ENCODE measurements at regions not wholly inside any gene's neighbourhood (a gene's known extent, or its start where the extent isn't known, plus 50 kb on each side); places are given as distances from the start of the nearest gene placed in this dataset.

- Histone ChIP-seq H4K20me1 (ENCODE audit: low read length) (no peaks in the 10 kb centered on the region), H3K27ac (ENCODE audit: low read length) (no peak overlapping the region), H3K4me3 (ENCODE audit: low read length) (no peak overlapping the region), H3K36me3 (ENCODE audit: low read depth, low read length) (no peaks in the 10 kb centered on the region), H3K9ac (ENCODE audit: low read length) (no peak overlapping the region), H3F3A (ENCODE audit: low read length, unreplicated experiment) (no peaks in the 10 kb centered on the region), H3K9me3 (ENCODE audit: low read length) (no peaks in the 10 kb centered on the region), H2AFZ (ENCODE audit: low read length) (no peak overlapping the region), H3K9me2 (replicated peaks; ENCODE audit: low read length) (no peaks in the 10 kb centered on the region), H3K27me3 (ENCODE audit: low read length) (no peaks in the 10 kb centered on the region), H3K4me2 (ENCODE audit: low read length) (no peak overlapping the region), H3K4me1 (ENCODE audit: insufficient read depth, low read length) (no peaks in the 10 kb centered on the region), H3K79me2 (ENCODE audit: low read length) (no peaks in the 10 kb centered on the region)
- ATAC-seq (no peak), DNase-seq (no peak)
- POLR2A ChIA-PET (ENCODE audit: unreplicated experiment), result no interaction called here
- no peak for TF ChIP-seq EZH2phosphoT487 (IDR thresholded peaks at IDR 0.05; ENCODE audit: borderline replicate concordance, low read length)
- TF ChIP-seq, protein P1, sequence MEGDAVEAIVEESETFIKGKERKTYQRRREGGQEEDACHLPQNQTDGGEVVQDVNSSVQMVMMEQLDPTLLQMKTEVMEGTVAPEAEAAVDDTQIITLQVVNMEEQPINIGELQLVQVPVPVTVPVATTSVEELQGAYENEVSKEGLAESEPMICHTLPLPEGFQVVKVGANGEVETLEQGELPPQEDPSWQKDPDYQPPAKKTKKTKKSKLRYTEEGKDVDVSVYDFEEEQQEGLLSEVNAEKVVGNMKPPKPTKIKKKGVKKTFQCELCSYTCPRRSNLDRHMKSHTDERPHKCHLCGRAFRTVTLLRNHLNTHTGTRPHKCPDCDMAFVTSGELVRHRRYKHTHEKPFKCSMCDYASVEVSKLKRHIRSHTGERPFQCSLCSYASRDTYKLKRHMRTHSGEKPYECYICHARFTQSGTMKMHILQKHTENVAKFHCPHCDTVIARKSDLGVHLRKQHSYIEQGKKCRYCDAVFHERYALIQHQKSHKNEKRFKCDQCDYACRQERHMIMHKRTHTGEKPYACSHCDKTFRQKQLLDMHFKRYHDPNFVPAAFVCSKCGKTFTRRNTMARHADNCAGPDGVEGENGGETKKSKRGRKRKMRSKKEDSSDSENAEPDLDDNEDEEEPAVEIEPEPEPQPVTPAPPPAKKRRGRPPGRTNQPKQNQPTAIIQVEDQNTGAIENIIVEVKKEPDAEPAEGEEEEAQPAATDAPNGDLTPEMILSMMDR (conservative IDR thresholded peaks at IDR 0.05; ENCODE audit: low read depth, low read length), result no peak
- TF ChIP-seq EZH2 (IDR thresholded peaks at IDR 0.05; ENCODE audit: low read length, unreplicated experiment), result no peak
- BruUV-seq (replicated peaks), result no TSS peak
- intact Hi-C loops (cut with micrococcal nuclease), result no loop called here
- CTCF ChIA-PET, result no interaction called here
Measured at GRCh38 chr7:118029826-118030422, 154.0 kb upstream of the LSM8 start.

DNA sequence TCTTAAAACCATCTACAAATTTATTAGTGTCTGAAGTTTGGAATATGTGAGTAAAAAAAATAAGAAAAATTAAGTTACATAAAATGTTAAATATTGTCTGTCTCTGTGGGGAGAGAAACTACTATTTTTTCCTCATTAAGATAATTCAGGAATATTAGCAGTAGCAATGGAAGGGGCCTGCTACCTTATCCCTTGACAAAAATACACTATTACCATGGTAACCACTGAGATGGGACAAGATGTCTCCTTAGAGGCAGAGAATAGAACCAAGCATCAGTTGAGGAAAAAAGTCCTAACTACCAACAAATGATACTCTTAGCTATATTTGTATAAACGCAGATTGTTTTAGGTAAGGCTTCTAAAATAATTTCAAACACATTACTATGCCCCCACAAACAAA is 150.7 kb upstream of the LSM8 start:
- BruUV-seq (replicated peaks), result no TSS peak
- H3K9me2 ChIP-seq (replicated peaks; ENCODE audit: low read length), result no peaks in the 10 kb centered on the region
- no peaks in the 10 kb centered on the region for H3F3A ChIP-seq (ENCODE audit: low read length, unreplicated experiment)
- H3K9me3 ChIP-seq (ENCODE audit: low read length), result no peaks in the 10 kb centered on the region
- no peak for TF ChIP-seq EZH2phosphoT487 (IDR thresholded peaks at IDR 0.05; ENCODE audit: borderline replicate concordance, low read length)
- no peak for TF ChIP-seq EZH2 (IDR thresholded peaks at IDR 0.05; ENCODE audit: low read length, unreplicated experiment)
- TF ChIP-seq, protein P1 (conservative IDR thresholded peaks at IDR 0.05; ENCODE audit: low read depth, low read length), result no peak
- no peak overlapping the region for H3K4me2 ChIP-seq (ENCODE audit: low read length)
- H3K79me2 ChIP-seq (ENCODE audit: low read length), result no peaks in the 10 kb centered on the region
- POLR2A ChIA-PET (ENCODE audit: unreplicated experiment), result no interaction called here
- DNase-seq (no peak), ATAC-seq (no peak)
- H3K4me3 ChIP-seq (ENCODE audit: low read length), result no peak overlapping the region
- no peaks in the 10 kb centered on the region for H3K27me3 ChIP-seq (ENCODE audit: low read length)
- H2AFZ ChIP-seq (ENCODE audit: low read length), result no peak overlapping the region
- no peak overlapping the region for H3K27ac ChIP-seq (ENCODE audit: low read length)
- intact Hi-C loops (cut with micrococcal nuclease), result no loop called here
- H3K36me3 ChIP-seq (ENCODE audit: low read depth, low read length), result no peaks in the 10 kb centered on the region
- H3K9ac ChIP-seq (ENCODE audit: low read length), result no peak overlapping the region
- no peaks in the 10 kb centered on the region for H3K4me1 ChIP-seq (ENCODE audit: insufficient read depth, low read length)
- no peaks in the 10 kb centered on the region for H4K20me1 ChIP-seq (ENCODE audit: low read length)
- CTCF ChIA-PET, result no interaction called here

GRCh38 chr7:118039963-118040489 is 143.9 kb upstream of the LSM8 start:
- no peaks in the 10 kb centered on the region for H3F3A ChIP-seq (ENCODE audit: low read length, unreplicated experiment)
- H4K20me1 ChIP-seq (ENCODE audit: low read length), result no peaks in the 10 kb centered on the region
- intact Hi-C loops (cut with micrococcal nuclease), result no loop called here
- H3K9ac ChIP-seq (ENCODE audit: low read length), result no peak overlapping the region
- no peaks in the 10 kb centered on the region for H3K27me3 ChIP-seq (ENCODE audit: low read length)
- H3K4me1 ChIP-seq (ENCODE audit: insufficient read depth, low read length), result no peaks in the 10 kb centered on the region
- H3K9me2 ChIP-seq (replicated peaks; ENCODE audit: low read length), result no peaks in the 10 kb centered on the region
- TF ChIP-seq EZH2phosphoT487 (IDR thresholded peaks at IDR 0.05; ENCODE audit: borderline replicate concordance, low read length) (no peak), EZH2 (IDR thresholded peaks at IDR 0.05; ENCODE audit: low read length, unreplicated experiment) (no peak)
- TF ChIP-seq, protein P1 (conservative IDR thresholded peaks at IDR 0.05; ENCODE audit: low read depth, low read length), result no peak
- no peaks in the 10 kb centered on the region for H3K9me3 ChIP-seq (ENCODE audit: low read length)
- ChIA-PET CTCF (no interaction called here), POLR2A (ENCODE audit: unreplicated experiment) (no interaction called here)
- H3K27ac ChIP-seq (ENCODE audit: low read length), result no peak overlapping the region
- no TSS peak for BruUV-seq (replicated peaks)
- H3K36me3 ChIP-seq (ENCODE audit: low read depth, low read length), result no peaks in the 10 kb centered on the region
- ATAC-seq (no peak), DNase-seq (no peak)
- no peak overlapping the region for H2AFZ ChIP-seq (ENCODE audit: low read length)
- no peak overlapping the region for H3K4me2 ChIP-seq (ENCODE audit: low read length)
- no peak overlapping the region for H3K4me3 ChIP-seq (ENCODE audit: low read length)
- no peaks in the 10 kb centered on the region for H3K79me2 ChIP-seq (ENCODE audit: low read length)
